Activated CD4-positive, alpha-beta T cell treated with anti-CD3 and anti-CD28 coated beads for 4 hours (primary cell): ENCODE measurements at regions not wholly inside any gene's neighbourhood (a gene's known extent, or its start where the extent isn't known, plus 50 kb on each side); places are given as distances from the start of the nearest gene placed in this dataset.
"Not testable (repeated sequence)": the region's sequence is repeated elsewhere in the genome, so short reads cannot be mapped to it uniquely, and the experiment has no call there.

Source experiments
- DNase-seq, 2 donors: peaks; one replicate each; pipeline ENCODE4 v3.0.0-alpha.2; 2020

DNA sequence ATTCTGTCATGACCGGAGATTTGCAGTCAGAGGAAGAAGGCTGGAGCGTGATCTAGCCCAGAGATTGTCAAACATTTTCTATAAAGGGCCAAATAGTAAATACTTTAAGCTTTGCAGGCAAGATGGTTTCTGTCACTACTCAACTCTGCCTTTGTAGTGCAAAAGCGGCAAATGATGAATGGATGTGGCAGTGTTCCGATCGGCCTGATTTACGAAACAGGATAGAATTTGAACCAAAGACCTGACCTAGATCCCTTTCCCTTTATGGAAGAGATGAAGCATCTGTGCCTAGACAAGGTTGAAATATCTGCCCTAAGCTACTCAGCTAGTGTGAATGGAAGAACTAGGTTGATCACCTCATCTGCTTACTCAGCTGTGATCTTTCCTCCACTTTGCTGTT is 209.5 kb downstream of the YTHDC2 start:
- DNase-seq, result no peak

GRCh38 chr5:113735751-113736150 is 222.3 kb downstream of the YTHDC2 start:
- DNase-seq, result no peak

DNA sequence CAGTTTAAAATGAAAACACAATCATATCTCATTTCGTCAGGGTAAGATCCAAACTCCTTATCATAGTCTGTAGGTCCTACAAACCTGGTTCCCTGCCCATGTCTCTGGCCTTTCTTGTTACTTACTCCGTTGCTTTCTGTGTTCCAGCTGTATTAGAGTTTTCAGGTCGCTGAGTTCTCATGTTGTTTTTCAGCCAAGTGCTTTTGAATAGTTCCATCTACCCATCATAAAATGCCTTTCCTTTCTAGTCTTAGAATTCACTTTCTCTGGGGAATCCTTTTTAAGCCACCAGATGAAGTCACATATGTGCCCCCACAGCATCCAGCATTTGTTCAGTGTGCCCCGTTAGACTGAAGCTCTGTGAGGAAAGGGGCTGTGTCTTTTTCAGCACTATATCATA is 228.7 kb downstream of the YTHDC2 start:
- DNase-seq, result no peak

- no peak for DNase-seq
Measured at GRCh38 chr5:113742639-113743038, 229.1 kb downstream of the YTHDC2 start.

- no peak for DNase-seq
Measured at GRCh38 chr5:113748403-113748802, 234.9 kb downstream of the YTHDC2 start.

DNA sequence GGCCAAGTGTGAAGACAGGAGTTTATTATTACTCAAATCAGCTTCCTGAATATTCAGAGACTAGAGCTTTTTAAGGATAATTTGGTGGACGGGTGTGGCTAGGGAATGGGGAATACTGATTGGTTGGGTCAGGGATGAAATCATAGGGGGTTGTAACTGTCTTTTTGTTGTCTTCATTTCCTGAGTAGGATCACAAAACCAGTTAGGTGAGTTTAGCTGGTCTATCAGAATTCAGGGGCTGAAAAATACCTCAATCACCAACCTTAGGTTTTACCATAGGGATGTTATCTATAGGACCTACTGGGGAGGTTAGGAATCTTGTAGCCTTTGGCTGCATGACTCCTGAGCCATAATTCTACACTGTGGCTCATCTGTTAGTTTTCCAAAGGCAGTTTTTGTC is 235.8 kb downstream of the YTHDC2 start:
- DNase-seq, result no peak

- not testable (repeated sequence) for DNase-seq
Measured at GRCh38 chr5:113753182-113753581, 239.7 kb downstream of the YTHDC2 start.

DNA sequence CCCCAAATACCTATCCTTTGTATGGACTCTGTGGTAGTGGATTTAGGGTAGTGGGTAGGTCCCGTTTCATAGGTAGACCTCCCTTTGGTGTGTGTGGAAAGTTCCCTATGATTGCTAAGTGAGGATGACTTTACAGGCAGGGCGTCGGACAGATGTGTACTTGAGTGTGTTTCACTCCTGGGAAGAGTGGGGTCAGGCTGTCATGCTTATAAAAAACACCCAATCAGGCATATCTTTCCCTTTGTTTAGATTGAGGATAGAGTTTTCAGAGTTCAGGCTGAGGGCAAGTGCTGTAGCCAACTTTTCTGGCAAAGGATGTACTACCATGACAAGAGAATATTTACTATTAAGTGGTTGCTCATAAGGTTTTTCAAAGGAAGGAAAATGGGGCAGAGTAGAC is 242.0 kb downstream of the YTHDC2 start:
- DNase-seq, result no peak

GRCh38 chr5:113757508-113757907 is 244.0 kb downstream of the YTHDC2 start:
- DNase-seq, result no peak

- DNase-seq, result no peak
Measured at GRCh38 chr5:113759505-113759904, 246.0 kb downstream of the YTHDC2 start.

- DNase-seq, result no peak
Measured at GRCh38 chr5:113760486-113760885, 247.0 kb downstream of the YTHDC2 start.

DNA sequence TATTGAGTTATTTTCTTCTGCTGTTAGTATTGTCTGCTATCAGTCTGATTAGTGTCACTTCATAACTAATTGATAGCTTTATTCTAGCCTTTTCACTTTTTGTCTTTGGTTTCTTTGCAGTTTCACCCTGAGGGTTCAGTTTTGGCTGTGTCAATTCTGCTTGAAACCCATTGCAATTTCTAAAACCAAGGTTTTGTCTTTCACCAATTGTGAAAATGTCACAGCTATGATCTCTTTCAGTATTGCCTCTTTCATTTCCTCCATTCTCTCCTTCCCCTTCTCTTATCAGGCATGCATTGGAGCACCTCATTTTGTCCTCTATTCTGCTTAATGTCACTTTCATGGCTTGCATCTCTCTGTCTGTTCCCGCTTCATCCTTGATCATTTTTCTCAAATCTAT is 248.1 kb downstream of the YTHDC2 start:
- DNase-seq, result no peak

DNA sequence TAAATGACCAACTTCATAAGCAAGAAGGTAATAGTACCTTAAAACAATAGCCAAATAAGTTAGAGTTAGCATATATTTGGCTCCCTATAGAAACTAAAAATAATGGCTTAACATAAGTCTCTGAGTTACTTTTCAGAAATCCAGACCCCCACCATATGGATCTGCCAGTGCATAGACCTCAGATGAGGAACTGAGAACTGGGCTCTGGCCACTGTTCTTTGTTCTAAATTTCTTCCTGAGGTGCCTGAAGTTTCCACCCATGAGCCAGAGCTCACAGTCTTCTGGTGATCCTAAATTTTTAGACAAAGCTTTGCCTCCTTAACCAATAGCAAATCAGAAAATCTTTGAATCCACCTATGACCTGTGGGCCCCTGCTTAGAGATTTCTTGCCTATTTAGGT is 250.9 kb downstream of the YTHDC2 start:
- DNase-seq, result no peak

GRCh38 chr5:113766827-113767226 is 253.3 kb downstream of the YTHDC2 start:
- DNase-seq, result not testable (repeated sequence)

DNA sequence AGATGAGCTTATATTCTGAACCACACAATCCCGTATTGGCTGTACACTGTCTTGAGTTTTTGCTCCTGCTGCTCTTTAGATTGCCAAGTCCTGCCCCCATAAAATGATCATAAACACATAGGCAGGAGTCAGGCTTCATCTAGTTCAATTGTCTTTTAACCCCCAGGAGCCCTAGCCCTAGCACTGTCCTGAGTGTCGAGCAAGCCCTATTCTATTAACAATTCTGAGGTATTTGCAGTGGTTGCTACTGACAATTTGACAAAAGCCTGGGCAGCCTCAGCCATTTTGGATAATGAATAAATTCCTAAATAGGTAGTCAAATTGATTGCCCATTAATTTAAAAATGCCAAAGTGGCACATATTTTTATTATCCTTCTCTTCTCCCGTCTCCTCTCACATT is 257.2 kb downstream of the YTHDC2 start:
- no peak for DNase-seq

GRCh38 chr5:113771483-113771882 is 258.0 kb downstream of the YTHDC2 start:
- DNase-seq, result no peak

DNA sequence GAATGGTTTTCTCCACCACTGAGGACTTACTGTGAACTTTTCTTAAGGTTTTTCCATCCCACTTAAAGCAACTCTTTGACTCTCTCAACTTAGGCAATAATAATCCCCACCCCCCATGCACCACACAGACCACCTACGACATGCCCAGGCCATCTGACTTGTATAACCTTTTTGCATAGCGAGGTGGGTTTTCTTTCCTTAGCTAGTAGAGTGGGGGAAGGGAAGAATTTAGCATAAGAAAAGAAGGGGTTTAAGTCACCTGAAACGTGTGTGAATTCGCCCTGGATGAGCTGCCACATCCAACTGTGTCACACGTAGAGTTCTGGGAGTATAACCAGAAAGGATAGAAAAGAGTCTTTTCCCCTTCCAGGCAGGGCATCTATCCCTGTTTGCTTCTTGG is 262.7 kb downstream of the YTHDC2 start:
- DNase-seq, result no peak

DNA sequence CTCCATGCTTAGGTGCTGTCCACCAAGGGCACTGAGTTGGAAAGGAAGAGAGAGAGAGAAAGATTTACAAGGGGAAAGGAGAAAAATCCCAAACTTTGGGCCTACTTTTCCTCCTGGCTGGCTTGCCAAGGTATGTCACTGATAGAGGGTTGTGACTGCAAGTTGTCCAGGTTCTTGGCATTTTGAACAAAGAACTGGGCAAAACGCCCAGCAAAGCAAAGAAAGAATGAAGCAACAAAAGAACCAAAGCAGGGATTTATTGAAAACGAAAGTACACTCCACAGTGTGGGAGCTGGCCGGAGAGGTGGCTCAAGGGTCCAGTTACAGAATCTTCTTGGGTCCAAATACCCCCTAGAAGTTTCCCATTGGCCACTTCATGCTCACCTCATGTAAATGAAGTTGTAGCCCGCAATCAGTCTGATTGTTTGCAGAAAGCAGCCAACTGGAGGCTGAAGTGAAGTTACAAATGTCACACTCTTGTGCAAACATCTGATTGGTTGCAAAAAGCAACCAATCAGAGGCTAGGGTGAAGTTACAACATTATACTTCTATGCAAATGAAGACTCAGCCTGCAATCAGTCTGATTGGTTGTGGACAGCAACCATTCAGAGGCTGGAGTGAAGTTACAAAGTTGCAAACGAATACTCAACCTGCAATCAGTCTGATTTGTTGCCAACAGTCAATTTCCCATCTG is 263.5 kb downstream of the YTHDC2 start:
- no peak for DNase-seq

GRCh38 chr5:113778147-113778546 is 264.7 kb downstream of the YTHDC2 start:
- DNase-seq, result no peak

DNA sequence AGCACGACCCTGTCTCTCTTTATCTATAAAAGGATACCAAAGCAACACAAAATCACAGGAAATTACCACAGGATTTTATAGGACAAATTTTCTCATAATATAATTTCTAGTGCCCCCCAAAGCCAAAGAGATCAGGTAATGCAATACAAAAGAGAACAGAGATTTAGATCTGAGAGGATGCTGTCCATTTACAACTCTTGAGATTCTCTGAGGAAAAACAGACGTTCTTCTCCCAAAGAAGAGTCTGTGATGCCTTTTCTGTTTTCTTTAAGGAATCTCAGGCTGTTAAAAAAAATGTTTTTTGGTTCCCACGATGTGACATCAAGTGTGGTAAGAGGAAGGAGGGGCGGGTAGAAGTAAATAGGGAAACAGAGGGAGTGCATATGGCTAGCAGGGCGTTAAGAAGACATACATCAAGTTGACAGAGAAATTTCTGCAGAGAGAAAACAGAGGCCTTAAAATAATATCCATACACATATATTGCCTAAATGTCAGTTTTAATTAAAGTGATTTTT is 274.7 kb downstream of the YTHDC2 start:
- DNase-seq, result no peak

- no peak for DNase-seq
Measured at GRCh38 chr5:113789769-113790168, 276.3 kb downstream of the YTHDC2 start.

- DNase-seq, result no peak
Measured at GRCh38 chr5:113792806-113793205, 279.3 kb downstream of the YTHDC2 start.

DNA sequence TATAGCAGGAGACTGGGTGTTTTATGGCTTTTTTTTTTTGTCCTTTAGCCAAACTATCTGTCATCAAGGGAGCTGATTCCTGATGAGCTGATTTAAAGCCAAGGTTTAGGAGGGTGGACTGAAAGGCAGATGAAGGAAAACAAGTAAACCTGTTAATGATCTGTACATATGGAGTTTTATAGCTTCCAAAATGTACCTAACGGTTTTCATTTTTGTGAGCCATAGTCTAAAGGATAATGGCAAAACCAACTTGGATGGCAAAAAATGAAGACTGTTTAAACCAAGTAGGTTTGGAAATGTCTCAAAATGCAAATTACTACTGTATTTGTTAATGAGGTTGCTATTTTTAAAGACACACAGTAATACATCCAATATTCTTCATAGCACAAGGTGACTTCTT is 281.5 kb downstream of the YTHDC2 start:
- DNase-seq, result no peak

DNA sequence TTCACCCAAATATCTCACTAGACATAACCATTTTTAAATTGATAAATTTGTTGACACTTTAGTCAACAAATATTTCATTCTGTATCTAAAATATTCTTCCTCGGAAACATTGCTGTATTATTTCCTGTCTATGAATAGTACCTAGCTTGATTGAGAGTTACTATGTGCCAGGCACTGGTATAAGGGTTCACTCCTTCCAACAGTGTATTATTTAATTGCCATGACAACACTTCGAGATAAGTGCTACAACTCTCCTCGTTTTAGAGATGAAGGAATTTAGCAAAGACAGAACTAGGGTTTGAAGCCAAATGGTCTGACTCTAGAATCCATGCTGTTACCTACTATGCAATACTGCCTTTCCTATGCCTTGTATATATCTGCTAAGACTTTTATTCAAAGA is 287.2 kb downstream of the YTHDC2 start:
- no peak for DNase-seq

GRCh38 chr5:113804264-113804663 is 290.8 kb downstream of the YTHDC2 start:
- no peak for DNase-seq
